Rectal smooth muscle tissue (tissue), 1 donor: ENCODE measurements at regions not wholly inside any gene's neighbourhood (a gene's known extent, or its start where the extent isn't known, plus 50 kb on each side); places are given as distances from the start of the nearest gene placed in this dataset.

Source experiments
- H3K27ac ChIP-seq: one replicate; pipeline ENCODE4 v1.7.0; 2013; ENCODE audit warnings: low read depth, low read length, inconsistent platforms
- H3K27me3 ChIP-seq: one replicate; pipeline ENCODE4 v1.7.0; 2013; ENCODE audit warnings: low read length; ENCODE audit not compliant: control insufficient read depth, insufficient read depth
- H3K36me3 ChIP-seq: one replicate; pipeline ENCODE4 v1.7.0; 2013; ENCODE audit warnings: low read length; ENCODE audit not compliant: control insufficient read depth, insufficient read depth
- H3K4me1 ChIP-seq: one replicate; pipeline ENCODE4 v1.7.0; 2013; ENCODE audit warnings: low read length; ENCODE audit not compliant: control insufficient read depth, insufficient read depth
- H3K4me3 ChIP-seq: one replicate; pipeline ENCODE4 v1.7.0; 2013; ENCODE audit warnings: low read length
- H3K9ac ChIP-seq: one replicate; pipeline ENCODE4 v1.7.0; 2013; ENCODE audit warnings: low read length

- H3K27ac ChIP-seq, result no peak overlapping the region
- H3K27me3 ChIP-seq, result no peaks in the 10 kb centered on the region
- H3K9ac ChIP-seq, result no peak overlapping the region
- no peaks in the 10 kb centered on the region for H3K4me1 ChIP-seq
- no peak overlapping the region for H3K4me3 ChIP-seq
- no peaks in the 10 kb centered on the region for H3K36me3 ChIP-seq
These were observed 230.0 kb downstream of the HS3ST1 start for GRCh38 chr4:11198516-11199305.

GRCh38 chr4:11197631-11198341, 230.9 kb downstream of the HS3ST1 start:
- no peaks in the 10 kb centered on the region for H3K4me1 ChIP-seq
- no peak overlapping the region for H3K9ac ChIP-seq
- no peak overlapping the region for H3K27ac ChIP-seq
- H3K4me3 ChIP-seq, result no peak overlapping the region
- no peaks in the 10 kb centered on the region for H3K36me3 ChIP-seq
- H3K27me3 ChIP-seq, result no peaks in the 10 kb centered on the region

DNA sequence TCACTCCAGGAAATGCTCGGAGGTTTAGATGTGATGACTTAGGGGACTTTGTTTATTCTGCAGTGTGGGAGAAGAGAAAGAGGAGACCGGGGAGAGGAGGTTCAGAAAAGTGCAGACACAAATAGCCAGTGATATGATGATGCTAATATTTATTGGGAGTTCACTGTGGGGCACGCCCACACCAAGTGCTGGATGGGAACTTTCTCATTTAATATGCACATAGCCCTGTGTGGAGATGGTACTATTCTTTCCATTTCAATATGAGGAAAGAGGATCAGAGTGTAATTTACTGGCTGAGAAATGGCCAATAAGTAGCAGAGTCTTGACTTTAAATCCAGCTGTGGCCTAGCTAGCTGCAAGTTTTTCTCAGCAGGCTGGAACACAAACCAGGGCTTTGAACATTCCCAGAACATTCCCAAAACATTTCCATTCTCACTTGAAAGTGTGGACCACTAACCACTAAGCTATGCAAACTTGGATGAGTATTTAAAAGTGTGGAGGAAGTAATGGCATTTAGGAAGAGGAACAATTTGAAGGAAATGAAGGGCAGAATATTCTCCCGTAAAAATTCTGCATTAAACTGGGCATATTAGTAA, 231.7 kb downstream of the HS3ST1 start:
- Histone ChIP-seq H3K4me1 (no peaks in the 10 kb centered on the region), H3K36me3 (no peaks in the 10 kb centered on the region), H3K4me3 (no peak overlapping the region), H3K9ac (no peak overlapping the region), H3K27ac (no peak overlapping the region), H3K27me3 (no peaks in the 10 kb centered on the region)

GRCh38 chr4:11194431-11194830, 234.3 kb downstream of the HS3ST1 start:
- Histone ChIP-seq H3K4me3 (no peak overlapping the region), H3K9ac (no peak overlapping the region), H3K36me3 (no peaks in the 10 kb centered on the region), H3K27ac (no peak overlapping the region), H3K4me1 (no peaks in the 10 kb centered on the region), H3K27me3 (no peaks in the 10 kb centered on the region)

DNA sequence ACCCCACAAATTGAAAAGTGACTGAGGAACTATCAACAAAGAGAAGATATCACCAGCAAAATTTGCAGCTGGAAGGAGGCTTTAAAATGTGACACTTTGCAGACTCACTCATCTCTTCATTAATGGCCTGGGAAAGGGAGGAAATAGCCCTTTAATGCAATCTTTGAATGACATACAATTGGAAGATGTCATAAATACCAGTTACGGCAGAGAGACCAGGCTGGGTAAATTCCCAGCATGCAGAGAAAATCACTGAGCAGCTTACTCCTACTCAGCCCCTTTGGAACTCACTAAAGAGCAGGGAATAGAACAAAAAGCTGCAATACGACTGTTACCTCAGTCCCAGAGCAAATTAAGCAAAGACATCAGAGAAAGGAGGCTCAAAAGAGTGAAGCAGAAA, 238.9 kb downstream of the HS3ST1 start:
- Histone ChIP-seq H3K36me3 (no peaks in the 10 kb centered on the region), H3K4me3 (no peak overlapping the region), H3K27me3 (no peaks in the 10 kb centered on the region)

GRCh38 chr4:11183356-11183740, 245.3 kb downstream of the HS3ST1 start:
- Histone ChIP-seq H3K9ac (no peak overlapping the region), H3K27me3 (no peaks in the 10 kb centered on the region), H3K4me1 (no peaks in the 10 kb centered on the region), H3K36me3 (no peaks in the 10 kb centered on the region), H3K27ac (no peak overlapping the region), H3K4me3 (no peak overlapping the region)

More for the DNA sequence above, 238.9 kb downstream of the HS3ST1 start:
- Histone ChIP-seq H3K9ac (no peak overlapping the region), H3K4me1 (no peaks in the 10 kb centered on the region), H3K27ac (no peak overlapping the region)

DNA sequence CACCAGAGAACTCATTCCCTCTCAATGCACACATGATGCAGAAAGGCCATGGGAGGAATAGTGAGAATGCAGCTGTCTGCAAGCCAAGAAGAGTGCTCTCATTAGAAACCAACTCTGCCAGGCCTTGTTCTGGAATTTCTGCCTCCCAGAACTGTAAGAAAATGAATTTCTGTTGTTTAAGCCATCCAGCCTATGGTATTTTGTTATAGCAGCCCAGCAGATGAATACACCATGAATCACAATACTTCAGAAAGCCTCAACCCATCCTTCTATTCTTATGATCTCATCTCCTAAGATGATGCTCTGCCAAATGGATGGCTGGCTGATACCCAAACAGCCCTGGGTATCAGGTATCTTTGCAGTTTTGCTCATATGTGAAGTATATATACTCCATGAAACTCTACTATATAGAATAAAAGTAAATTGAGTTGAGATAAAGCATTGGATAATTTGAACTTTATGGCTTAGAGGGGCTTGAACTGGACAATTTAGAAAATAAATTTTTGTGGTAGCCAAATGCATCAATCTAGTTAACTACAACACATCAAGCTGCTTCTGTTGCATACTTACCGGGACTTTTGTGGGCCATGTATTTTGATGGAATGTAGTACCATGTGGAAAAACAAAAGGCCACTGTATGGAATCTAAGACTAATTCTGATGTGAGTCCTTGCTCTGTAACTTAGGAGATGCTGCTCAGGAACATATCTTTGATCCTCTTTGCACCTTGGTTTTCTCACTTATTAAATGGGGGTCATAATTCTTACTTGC, 245.9 kb downstream of the HS3ST1 start:
- Histone ChIP-seq H3K27ac (no peak overlapping the region), H3K4me3 (no peak overlapping the region), H3K9ac (no peak overlapping the region), H3K27me3 (no peaks in the 10 kb centered on the region), H3K36me3 (no peaks in the 10 kb centered on the region), H3K4me1 (no peaks in the 10 kb centered on the region)

- Histone ChIP-seq H3K4me1 (no peaks in the 10 kb centered on the region), H3K4me3 (no peak overlapping the region), H3K27ac (no peak overlapping the region), H3K27me3 (no peaks in the 10 kb centered on the region), H3K36me3 (no peaks in the 10 kb centered on the region), H3K9ac (no peak overlapping the region)
These were observed 246.7 kb downstream of the HS3ST1 start for GRCh38 chr4:11182031-11182430.

GRCh38 chr4:11179796-11180195, 248.9 kb downstream of the HS3ST1 start:
- Histone ChIP-seq H3K4me3 (no peak overlapping the region), H3K27ac (no peak overlapping the region), H3K36me3 (no peaks in the 10 kb centered on the region), H3K27me3 (no peaks in the 10 kb centered on the region), H3K4me1 (no peaks in the 10 kb centered on the region), H3K9ac (no peak overlapping the region)

GRCh38 chr4:11178433-11178832, 250.3 kb downstream of the HS3ST1 start:
- Histone ChIP-seq H3K4me1 (no peaks in the 10 kb centered on the region), H3K4me3 (no peak overlapping the region), H3K9ac (no peak overlapping the region), H3K27ac (no peak overlapping the region), H3K36me3 (no peaks in the 10 kb centered on the region), H3K27me3 (no peaks in the 10 kb centered on the region)

DNA sequence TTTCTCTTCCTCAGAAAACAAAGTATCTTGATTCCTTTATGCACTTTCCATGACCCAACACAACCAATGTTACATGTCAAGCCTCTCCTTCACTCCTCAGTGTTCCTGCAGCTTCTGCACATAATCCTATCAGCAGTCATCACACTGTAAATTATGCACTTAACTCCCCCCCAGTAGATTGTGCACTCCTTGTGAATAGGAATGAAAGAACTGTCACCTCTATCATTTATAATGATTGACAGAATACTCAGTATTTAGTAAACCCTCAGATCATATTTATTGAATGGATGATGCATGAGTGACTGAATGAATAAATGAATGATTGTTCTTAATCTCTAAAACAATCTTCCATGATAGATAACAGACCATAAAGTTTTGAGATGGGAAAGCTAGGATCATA, 253.3 kb downstream of the HS3ST1 start:
- Histone ChIP-seq H3K4me3 (no peak overlapping the region), H3K27ac (no peak overlapping the region), H3K27me3 (no peaks in the 10 kb centered on the region), H3K4me1 (no peaks in the 10 kb centered on the region), H3K9ac (no peak overlapping the region), H3K36me3 (no peaks in the 10 kb centered on the region)

DNA sequence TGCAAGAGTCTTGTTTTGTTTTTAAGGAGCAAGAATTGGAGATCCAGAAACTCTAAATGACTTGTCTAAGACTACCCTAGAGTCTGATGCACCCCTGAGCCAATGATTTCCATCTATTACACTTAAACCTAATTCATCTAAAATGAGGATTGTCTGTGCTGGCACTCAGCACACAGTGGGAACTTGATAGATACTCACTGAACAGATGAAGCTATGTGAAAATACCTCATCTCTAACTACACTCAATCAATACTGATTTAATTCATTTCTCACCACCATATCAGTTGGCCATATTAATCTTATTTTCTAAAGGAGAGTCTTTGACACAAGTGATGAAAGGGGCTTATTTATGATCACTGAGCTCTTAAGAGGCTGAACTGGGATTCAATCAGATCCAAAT, 262.1 kb downstream of the HS3ST1 start:
- H3K27ac ChIP-seq, result no peak overlapping the region
- no peaks in the 10 kb centered on the region for H3K36me3 ChIP-seq
- H3K9ac ChIP-seq, result no peak overlapping the region
- H3K27me3 ChIP-seq, result no peaks in the 10 kb centered on the region
- H3K4me1 ChIP-seq, result no peaks in the 10 kb centered on the region
- no peak overlapping the region for H3K4me3 ChIP-seq
